ENCODE measurements at regions not wholly inside any gene's neighbourhood (a gene's known extent, or its start where the extent isn't known, plus 50 kb on each side); places are given as distances from the start of the nearest gene placed in this dataset.

DNA sequence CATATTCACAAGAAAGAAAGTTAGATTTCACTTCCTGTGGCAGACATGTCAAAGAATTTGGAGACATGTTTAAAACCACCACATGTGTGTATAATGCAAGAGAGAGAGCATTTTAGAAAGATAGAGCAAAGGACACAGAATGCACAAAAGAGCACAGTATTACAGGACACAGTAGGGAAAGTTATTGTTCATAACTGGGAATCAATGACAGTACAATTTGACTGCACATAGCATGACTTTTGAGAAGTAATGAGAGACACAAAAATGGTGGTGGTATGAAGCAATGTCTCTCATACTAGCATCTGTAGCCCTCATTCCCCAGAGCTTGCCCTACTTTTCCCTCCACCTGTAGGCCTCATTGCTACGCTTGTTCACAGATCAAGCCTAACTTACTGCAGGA, 499.2 kb downstream of the PTPRC start:
- no peak for DNase-seq (ENCODE audit: low spot score)
- Mint-ChIP-seq H3K9me3 (no peaks in the 10 kb centered on the region), H3K4me1 (no peaks in the 10 kb centered on the region), H3K36me3 (no peaks in the 10 kb centered on the region), H3K4me3 (no peak overlapping the region), H3K27me3 (ENCODE audit: insufficient read depth, low read depth) (peaks cover 3% of the 10 kb centered on the region), H3K27ac (no peak overlapping the region)
- Histone ChIP-seq H3K9ac (no peak overlapping the region), H4K20me1 (ENCODE audit: low read depth) (no peaks in the 10 kb centered on the region), H2AFZ (replicated peaks) (no peak overlapping the region), H3F3A (ENCODE audit: low read depth) (no peaks in the 10 kb centered on the region), H3K4me3 (no peak overlapping the region), H3K4me2 (no peak overlapping the region), H3K79me2 (ENCODE audit: low read depth) (no peaks in the 10 kb centered on the region), H3K27ac (no peak overlapping the region), H3K27me3 (no peaks in the 10 kb centered on the region), H3K4me1 (no peaks in the 10 kb centered on the region), H3K9me3 (ENCODE audit: low read depth) (no peaks in the 10 kb centered on the region), H3K36me3 (no peaks in the 10 kb centered on the region)
- TF ChIP-seq EZH2phosphoT487 (IDR thresholded peaks at IDR 0.05) = no peak

DNA sequence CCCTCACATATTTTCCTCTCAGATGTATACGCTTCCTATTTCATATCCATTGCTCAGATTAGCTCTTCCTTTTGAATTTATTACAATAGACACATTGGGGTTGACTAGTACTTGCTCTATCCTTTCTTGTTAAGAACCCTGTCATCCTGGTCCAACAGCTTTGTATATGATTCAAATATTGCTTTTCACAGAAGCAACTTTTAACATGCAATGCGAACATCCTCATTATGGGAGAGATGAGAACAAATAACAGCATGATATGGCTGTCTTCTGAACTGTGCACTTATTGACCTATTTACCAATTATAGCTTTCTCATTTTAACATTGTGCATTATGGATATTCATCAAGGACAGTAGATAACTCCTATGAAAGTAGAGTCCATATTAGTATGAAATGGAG, 510.8 kb downstream of the PTPRC start:
- no peaks in the 10 kb centered on the region for H3K27me3 ChIP-seq

DNA sequence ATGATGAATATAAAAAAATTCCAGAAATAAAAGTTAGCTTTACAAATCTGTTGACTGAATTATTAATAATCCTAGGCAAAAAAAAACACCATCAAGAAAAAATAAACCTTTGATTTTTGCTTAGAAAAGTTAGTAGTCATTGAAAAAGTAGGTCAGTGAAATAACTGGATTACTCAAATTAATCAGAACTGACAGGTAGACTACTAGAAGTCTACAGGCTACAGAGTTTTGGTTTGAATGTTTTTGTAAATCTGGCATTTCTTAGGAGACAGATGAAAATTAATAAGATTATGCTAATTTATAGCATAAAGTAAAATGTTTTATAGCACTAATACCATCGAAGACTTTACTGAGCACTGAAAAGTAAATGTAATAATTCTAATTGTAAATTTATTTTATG, 511.9 kb downstream of the PTPRC start:
- H3K79me2 ChIP-seq (ENCODE audit: low read depth) = no peaks in the 10 kb centered on the region
- H3K27me3 ChIP-seq = no peaks in the 10 kb centered on the region
- H3K9me3 Mint-ChIP-seq = no peaks in the 10 kb centered on the region
- no peak for TF ChIP-seq EZH2 (IDR thresholded peaks at IDR 0.05)
- TF ChIP-seq, protein P1, sequence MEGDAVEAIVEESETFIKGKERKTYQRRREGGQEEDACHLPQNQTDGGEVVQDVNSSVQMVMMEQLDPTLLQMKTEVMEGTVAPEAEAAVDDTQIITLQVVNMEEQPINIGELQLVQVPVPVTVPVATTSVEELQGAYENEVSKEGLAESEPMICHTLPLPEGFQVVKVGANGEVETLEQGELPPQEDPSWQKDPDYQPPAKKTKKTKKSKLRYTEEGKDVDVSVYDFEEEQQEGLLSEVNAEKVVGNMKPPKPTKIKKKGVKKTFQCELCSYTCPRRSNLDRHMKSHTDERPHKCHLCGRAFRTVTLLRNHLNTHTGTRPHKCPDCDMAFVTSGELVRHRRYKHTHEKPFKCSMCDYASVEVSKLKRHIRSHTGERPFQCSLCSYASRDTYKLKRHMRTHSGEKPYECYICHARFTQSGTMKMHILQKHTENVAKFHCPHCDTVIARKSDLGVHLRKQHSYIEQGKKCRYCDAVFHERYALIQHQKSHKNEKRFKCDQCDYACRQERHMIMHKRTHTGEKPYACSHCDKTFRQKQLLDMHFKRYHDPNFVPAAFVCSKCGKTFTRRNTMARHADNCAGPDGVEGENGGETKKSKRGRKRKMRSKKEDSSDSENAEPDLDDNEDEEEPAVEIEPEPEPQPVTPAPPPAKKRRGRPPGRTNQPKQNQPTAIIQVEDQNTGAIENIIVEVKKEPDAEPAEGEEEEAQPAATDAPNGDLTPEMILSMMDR (IDR thresholded peaks at IDR 0.05) = no peak
- no peak for TF ChIP-seq EZH2phosphoT487 (IDR thresholded peaks at IDR 0.05)
- H3K27me3 Mint-ChIP-seq (ENCODE audit: insufficient read depth, low read depth) = no peaks in the 10 kb centered on the region
- H3K27ac Mint-ChIP-seq = no peak overlapping the region
- H3K4me1 ChIP-seq = no peaks in the 10 kb centered on the region
- H3K9ac ChIP-seq = no peak overlapping the region
- no peaks in the 10 kb centered on the region for H3F3A ChIP-seq (ENCODE audit: low read depth)
- H3K4me1 Mint-ChIP-seq = peaks cover 33% of the 10 kb centered on the region
- no peaks in the 10 kb centered on the region for H3K36me3 ChIP-seq
- no peaks in the 10 kb centered on the region for H4K20me1 ChIP-seq (ENCODE audit: low read depth)
- H3K4me3 Mint-ChIP-seq = no peak overlapping the region
- H2AFZ ChIP-seq (replicated peaks) = no peak overlapping the region
- no peaks in the 10 kb centered on the region for H3K9me3 ChIP-seq (ENCODE audit: low read depth)
- H3K36me3 Mint-ChIP-seq = no peaks in the 10 kb centered on the region
- H3K27ac ChIP-seq = no peak overlapping the region
- no peak overlapping the region for H3K4me3 ChIP-seq
- no peak for DNase-seq (ENCODE audit: low spot score)
- no peak overlapping the region for H3K4me2 ChIP-seq

More for the DNA sequence above, 510.8 kb downstream of the PTPRC start:
- no peaks in the 10 kb centered on the region for H3K9me3 Mint-ChIP-seq
- Histone ChIP-seq H3K27ac (no peak overlapping the region), H3K9me3 (ENCODE audit: low read depth) (no peaks in the 10 kb centered on the region), H4K20me1 (ENCODE audit: low read depth) (no peaks in the 10 kb centered on the region), H3K36me3 (no peaks in the 10 kb centered on the region), H3K9ac (no peak overlapping the region), H3F3A (ENCODE audit: low read depth) (no peaks in the 10 kb centered on the region), H2AFZ (replicated peaks) (no peak overlapping the region), H3K4me1 (no peaks in the 10 kb centered on the region), H3K79me2 (ENCODE audit: low read depth) (no peaks in the 10 kb centered on the region), H3K4me3 (no peak overlapping the region), H3K4me2 (no peak overlapping the region)
- DNase-seq (ENCODE audit: low spot score) = no peak
- H3K27ac Mint-ChIP-seq = no peak overlapping the region
- no peaks in the 10 kb centered on the region for H3K36me3 Mint-ChIP-seq
- TF ChIP-seq EZH2 (IDR thresholded peaks at IDR 0.05) = no peak
- no peak for TF ChIP-seq EZH2phosphoT487 (IDR thresholded peaks at IDR 0.05)
- TF ChIP-seq, protein P1 (IDR thresholded peaks at IDR 0.05) = no peak
- H3K27me3 Mint-ChIP-seq (ENCODE audit: insufficient read depth, low read depth) = no peaks in the 10 kb centered on the region
- H3K4me1 Mint-ChIP-seq = peaks cover 30% of the 10 kb centered on the region
- no peak overlapping the region for H3K4me3 Mint-ChIP-seq

DNA sequence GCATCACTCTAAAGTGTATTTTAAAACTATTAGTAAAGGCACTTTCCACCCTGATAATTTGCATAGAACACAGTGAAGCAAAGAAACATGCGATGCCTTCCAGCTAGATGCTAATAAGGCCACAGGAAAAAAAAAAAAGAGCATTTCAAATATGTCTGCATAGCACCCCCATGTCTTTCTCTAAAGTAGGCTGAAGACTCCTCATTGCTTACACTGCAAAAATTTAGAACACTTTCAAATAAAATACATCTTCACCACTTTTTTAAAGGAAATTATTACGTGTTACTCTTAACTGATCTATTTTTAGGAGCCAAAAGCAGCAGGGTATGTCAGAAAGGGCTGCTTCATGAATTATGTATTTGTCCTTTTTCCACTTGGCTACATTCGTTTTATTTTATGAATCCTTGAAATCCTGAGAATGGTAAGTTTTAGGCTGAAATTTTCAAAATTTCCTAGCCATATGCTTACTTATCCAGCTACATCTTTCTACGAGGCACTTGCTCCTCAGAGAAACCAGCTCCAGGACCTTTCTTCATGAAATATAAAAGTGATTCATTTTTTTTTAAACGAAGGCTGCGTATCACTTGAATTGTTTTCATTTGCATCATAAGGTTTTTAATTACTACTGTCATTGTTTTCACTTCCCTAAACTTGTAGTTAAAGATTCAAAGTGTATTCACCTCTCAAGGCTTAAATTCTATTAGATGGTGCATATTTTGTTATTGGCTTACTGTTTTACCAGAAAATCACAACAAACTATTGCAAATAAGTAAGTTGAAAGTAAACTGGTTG, 513.0 kb downstream of the PTPRC start:
- no peaks in the 10 kb centered on the region for H3K79me2 ChIP-seq (ENCODE audit: low read depth)
- Mint-ChIP-seq H3K36me3 (no peaks in the 10 kb centered on the region), H3K4me1 (peaks cover 33% of the 10 kb centered on the region), H3K9me3 (no peaks in the 10 kb centered on the region), H3K4me3 (no peak overlapping the region), H3K27ac (peak overlapping the region; percentile 94), H3K27me3 (ENCODE audit: insufficient read depth, low read depth) (no peaks in the 10 kb centered on the region)
- no peak overlapping the region for H3K4me3 ChIP-seq
- H3K36me3 ChIP-seq = no peaks in the 10 kb centered on the region
- H3K4me2 ChIP-seq = no peak overlapping the region
- H3F3A ChIP-seq (ENCODE audit: low read depth) = no peaks in the 10 kb centered on the region
- H3K27me3 ChIP-seq = no peaks in the 10 kb centered on the region
- no peaks in the 10 kb centered on the region for H3K4me1 ChIP-seq
- H3K9me3 ChIP-seq (ENCODE audit: low read depth) = no peaks in the 10 kb centered on the region
- H2AFZ ChIP-seq (replicated peaks) = no peak overlapping the region
- H4K20me1 ChIP-seq (ENCODE audit: low read depth) = no peaks in the 10 kb centered on the region
- H3K9ac ChIP-seq = no peak overlapping the region
- no peak overlapping the region for H3K27ac ChIP-seq
- TF ChIP-seq, protein P1 (IDR thresholded peaks at IDR 0.05) = no peak
- TF ChIP-seq EZH2phosphoT487 (IDR thresholded peaks at IDR 0.05) (no peak), EZH2 (IDR thresholded peaks at IDR 0.05) (no peak)
- no peak for DNase-seq (ENCODE audit: low spot score)

Data from neural progenitor cell (in vitro differentiated cells).